IMR-90 (cell line): ENCODE measurements at regions not wholly inside any gene's neighbourhood (a gene's known extent, or its start where the extent isn't known, plus 50 kb on each side); places are given as distances from the start of the nearest gene placed in this dataset.

Experiments
- ATAC-seq: fragments of 200-7000 bp; cut with Tn5 transposase; 2 replicates; pipeline ENCODE4 v1.9.1; 2020; ENCODE audit warnings: low read depth, mild to moderate bottlenecking, moderate library complexity
- BruUV-seq: library from RNA; stranded (reverse); fragments of 400-500 nt; replicated peaks from 2 replicates; lab custom pipeline; 2021; lab: Mats Ljungman, UMichigan
- CTCF ChIA-PET: fragments of 300-600 bp; formaldehyde crosslinking; extraction: SDS; loops from one replicate; lab custom pipeline; 2021; ENCODE audit warnings: antibody characterized with exemption; lab: Yijun Ruan, JAX
- POLR2A ChIA-PET: fragments of 300-600 bp; sonication (Branson Sonifier 250); formaldehyde crosslinking; loops from one replicate; lab custom pipeline; 2022; ENCODE audit warnings: antibody characterized with exemption; ENCODE audit not compliant: unreplicated experiment; lab: Charles Lee
- DNase-seq: peaks from one replicate; pipeline ENCODE4 v3.0.0; 2013
- H2AFZ ChIP-seq: replicated peaks from 2 replicates; pipeline ENCODE3; 2013; ENCODE audit warnings: low read length, mild to moderate bottlenecking; ENCODE audit not compliant: poor library complexity
- H2AK5ac ChIP-seq: 2 replicates; pipeline ENCODE4 v1.6.1; 2013; ENCODE audit warnings: low read depth, low read length, inconsistent platforms
- H2AK9ac ChIP-seq: replicated peaks from 2 replicates; pipeline ENCODE3; 2013; ENCODE audit warnings: mild to moderate bottlenecking, low read depth, low read length, moderate library complexity; ENCODE audit not compliant: poor library complexity
- H2BK120ac ChIP-seq: 2 replicates; pipeline ENCODE4 v1.6.1; 2013; ENCODE audit warnings: low read depth, low read length, inconsistent platforms
- H2BK15ac ChIP-seq: 3 replicates; pipeline ENCODE4 v1.6.1; 2013; ENCODE audit warnings: low read depth, low read length, inconsistent platforms
- H2BK20ac ChIP-seq: 2 replicates; pipeline ENCODE4 v1.6.1; 2013; ENCODE audit warnings: low read depth, mild to moderate bottlenecking, inconsistent platforms, low read length, moderate library complexity
- H2BK5ac ChIP-seq: 2 replicates; pipeline ENCODE4 v1.6.1; 2013; ENCODE audit warnings: mild to moderate bottlenecking, low read depth, low read length, inconsistent platforms; ENCODE audit not compliant: poor library complexity, severe bottlenecking
- H3K14ac ChIP-seq: replicated peaks from 2 replicates; pipeline ENCODE4 v1.6.1; 2013; ENCODE audit warnings: low read depth, low read length, inconsistent platforms
- H3K18ac ChIP-seq: 2 replicates; pipeline ENCODE4 v1.6.1; 2013; ENCODE audit warnings: low read depth, low read length, control low read depth
- H3K23ac ChIP-seq: 2 replicates; pipeline ENCODE4 v1.6.1; 2013; ENCODE audit warnings: low read depth, low read length, inconsistent platforms
- H3K27ac ChIP-seq: 2 replicates; pipeline ENCODE4 v1.5.1; 2013; ENCODE audit warnings: mild to moderate bottlenecking, control low read depth, low read length; ENCODE audit not compliant: insufficient read depth
- H3K27me3 ChIP-seq: 2 replicates; pipeline ENCODE4 v1.6.1; 2013; ENCODE audit warnings: low read length; ENCODE audit not compliant: control insufficient read depth, insufficient read depth
- H3K36me3 ChIP-seq: 2 replicates; pipeline ENCODE4 v1.6.1; 2013; ENCODE audit warnings: low read length, mixed read lengths; ENCODE audit not compliant: control insufficient read depth, insufficient read depth
- H3K4ac ChIP-seq: 2 replicates; pipeline ENCODE4 v1.6.1; 2013; ENCODE audit warnings: low read depth, low read length, inconsistent platforms
- H3K4me1 ChIP-seq: 2 replicates; pipeline ENCODE4 v1.6.1; 2013; ENCODE audit warnings: low read length, mixed read lengths; ENCODE audit not compliant: control insufficient read depth, insufficient read depth
- H3K4me2 ChIP-seq: 2 replicates; pipeline ENCODE4 v1.6.1; 2013; ENCODE audit warnings: low read depth, mild to moderate bottlenecking, control low read depth, low read length, moderate library complexity
- H3K4me3 ChIP-seq: 2 replicates; pipeline ENCODE4 v1.5.1; 2013; ENCODE audit warnings: low read depth, mild to moderate bottlenecking, control low read depth, low read length, moderate library complexity; ENCODE audit not compliant: insufficient read depth
- H3K56ac ChIP-seq: 2 replicates; pipeline ENCODE4 v1.6.1; 2013; ENCODE audit warnings: low read length, inconsistent platforms; ENCODE audit not compliant: insufficient read depth; ENCODE audit errors: extremely low read depth
- H3K79me1 ChIP-seq, 2 experiments: 2 replicates each; pipeline ENCODE4 v1.6.1; 2013; ENCODE audit warnings: low read length in 2 of 2, inconsistent platforms in 1 of 2, low read depth in 1 of 2
- H3K9ac ChIP-seq: 2 replicates; pipeline ENCODE4 v1.6.1; 2013; ENCODE audit warnings: low read depth, low read length, control low read depth
- H3K9me1 ChIP-seq: 2 replicates; pipeline ENCODE4 v1.6.1; 2013; ENCODE audit warnings: low read length, inconsistent platforms; ENCODE audit not compliant: insufficient read depth
- H3K9me3 ChIP-seq: 2 replicates; pipeline ENCODE4 v1.6.1; 2013; ENCODE audit warnings: low read length; ENCODE audit not compliant: control insufficient read depth, insufficient read depth
- H4K20me1 ChIP-seq: 2 replicates; pipeline ENCODE4 v1.6.1; 2013; ENCODE audit warnings: low read length, inconsistent platforms; ENCODE audit not compliant: insufficient read depth
- H4K5ac ChIP-seq: 2 replicates; pipeline ENCODE4 v1.6.1; 2013; ENCODE audit warnings: mild to moderate bottlenecking, low read depth, low read length, control low read depth
- H4K8ac ChIP-seq, 2 experiments: 2 replicates each; pipeline ENCODE4 v1.6.1; 2013; ENCODE audit warnings: low read depth in 2 of 2, low read length in 2 of 2, control low read depth in 1 of 2, inconsistent platforms in 1 of 2
- H4K91ac ChIP-seq: 2 replicates; pipeline ENCODE4 v1.6.1; 2013; ENCODE audit warnings: low read depth, low read length, inconsistent platforms; ENCODE audit not compliant: insufficient read depth
- CTCF ChIP-seq: conservative IDR thresholded peaks from 2 replicates; pipeline ENCODE4 v1.5.1; 2012; ENCODE audit warnings: mild to moderate bottlenecking, low read depth, low read length, improper control_type of control experiment
- FOS ChIP-seq: fragments of 150-350 bp; IDR thresholded peaks from 2 replicates; pipeline ENCODE4 v1.6.1; 2016; ENCODE audit warnings: low read depth, low read length
- MAFK ChIP-seq: IDR thresholded peaks from 2 replicates; pipeline ENCODE4 v1.6.1; 2012; ENCODE audit warnings: low read depth, low read length, improper control_type of control experiment
- MAZ ChIP-seq: IDR thresholded peaks from 2 replicates; pipeline ENCODE4 v1.6.1; 2012; ENCODE audit warnings: low read depth, mild to moderate bottlenecking, low read length, improper control_type of control experiment, moderate library complexity, borderline replicate concordance
- MXI1 ChIP-seq: IDR thresholded peaks from 2 replicates; pipeline ENCODE4 v1.6.1; 2012; ENCODE audit warnings: low read depth, mild to moderate bottlenecking, low read length, moderate library complexity, borderline replicate concordance
- RAD21 ChIP-seq: IDR thresholded peaks from 2 replicates; pipeline ENCODE4 v1.6.1; 2012; ENCODE audit warnings: low read length, improper control_type of control experiment
- WGBS, 2 experiments: methylation state at CpG; one replicate each; pipeline versions ENCODE4 v1.1.5 to v1.1.7; 2013; ENCODE audit warnings: missing lambda C conversion rate in 2 of 2; ENCODE audit not compliant: insufficient read length in 1 of 2; ENCODE audit errors: extremely low coverage in 2 of 2; 5-methylcytosine and 5-hydroxymethylcytosine counted together
- dilution Hi-C: fragments of 300-500 bp; cut with HindIII; formaldehyde crosslinking; loops from one replicate; pipeline ENCODE4 v1.14.3; 2018; ENCODE audit warnings: low sequenced_read_pairs; ENCODE audit not compliant: unreplicated experiment
- in situ Hi-C: fragments of 300-500 bp; cut with MboI; formaldehyde crosslinking; loops from 3 replicates; pipeline ENCODE4 v1.14.3; 2019; ENCODE audit warnings: low sequenced_read_pairs, inconsistent platforms, mixed read lengths
- intact Hi-C: fragments of 100-400 bp; cut with micrococcal nuclease; formaldehyde crosslinking; loops from 2 replicates; pipeline ENCODE4 v1.10.0; 2022

- intact Hi-C loops = no loop called here
- CTCF ChIA-PET = no interaction called here
- no peaks in the 10 kb centered on the region; the same call in 1 of the 2 replicates for H3K9me3 ChIP-seq
- H2AFZ ChIP-seq = no peak overlapping the region
- H4K91ac ChIP-seq = no peak overlapping the region
- no peak for DNase-seq
- H2BK120ac ChIP-seq = no peak overlapping the region
- no TSS peak for BruUV-seq
- POLR2A ChIA-PET = no interaction called here
- peaks cover 25% of the 10 kb centered on the region for H3K27me3 ChIP-seq
- dilution Hi-C loops = no loop called here
- H3K56ac ChIP-seq = no peak overlapping the region
- H2AK9ac ChIP-seq = peak overlapping the region; percentile 45
- no peak overlapping the region for H3K4me2 ChIP-seq
- H2BK20ac ChIP-seq = no peak overlapping the region
- H4K8ac ChIP-seq = no peak overlapping the region
- no peak overlapping the region for H3K23ac ChIP-seq
- H3K4ac ChIP-seq = no peak overlapping the region
- no peak overlapping the region for H2BK5ac ChIP-seq
- no peak overlapping the region for H2BK15ac ChIP-seq
- no peaks in the 10 kb centered on the region for H3K4me1 ChIP-seq
- H3K4me3 ChIP-seq = no peak overlapping the region
- in situ Hi-C loops = no loop called here
- no peaks in the 10 kb centered on the region for H3K79me1 ChIP-seq
- no peak for ATAC-seq
- H2AK5ac ChIP-seq = no peak overlapping the region
- H3K27ac ChIP-seq = no peak overlapping the region
- H3K9ac ChIP-seq = no peak overlapping the region
- no peaks in the 10 kb centered on the region for H3K9me1 ChIP-seq
- TF ChIP-seq RAD21 (no peak), FOS (no peak), MAFK (no peak), MXI1 (no peak), CTCF (no peak), MAZ (no peak)
- WGBS, 2 experiments = 36% methylated on average over 4 of the region's 10 CpGs; no CpG with 5 or more reads in 1 of the 2 experiments
- no peak overlapping the region for H3K14ac ChIP-seq
- no peak overlapping the region for H4K5ac ChIP-seq
- H4K20me1 ChIP-seq = no peaks in the 10 kb centered on the region; the same call in 1 of the 2 replicates
- no peaks in the 10 kb centered on the region for H3K36me3 ChIP-seq
- no peak overlapping the region for H3K18ac ChIP-seq
These were observed 63.3 kb upstream of the BLCAP start for GRCh38 chr20:37590938-37591490.
